OCI-LY1 (cell line): ENCODE measurements at regions not wholly inside any gene's neighbourhood (a gene's known extent, or its start where the extent isn't known, plus 50 kb on each side); places are given as distances from the start of the nearest gene placed in this dataset.

Experiments used
- CTCF ChIP-seq: fragments of 200-600 bp; sonication (generic), shearing (Covaris generic); IDR thresholded peaks from 2 replicates; pipeline ENCODE4 v1.5.1; 2017; ENCODE audit warnings: mild to moderate bottlenecking, antibody characterized with exemption, low read length, moderate library complexity, mixed read lengths
- EZH2 ChIP-seq: fragments of 200-600 bp; sonication (generic), shearing (Covaris generic); IDR thresholded peaks from 2 replicates; pipeline ENCODE4 v1.8.0; 2017; ENCODE audit warnings: borderline replicate concordance, mixed run types, mild to moderate bottlenecking, antibody characterized with exemption, low read length, moderate library complexity, mixed read lengths

GRCh38 chr16:82391690-82392089 lies 221.7 kb upstream of the MPHOSPH6 start:
- TF ChIP-seq CTCF (no peak), EZH2 (no peak)
